Ascending aorta (tissue), 2 donors: ENCODE measurements at regions not wholly inside any gene's neighbourhood (a gene's known extent, or its start where the extent isn't known, plus 50 kb on each side); places are given as distances from the start of the nearest gene placed in this dataset.
"Not testable (repeated sequence)": the region's sequence is repeated elsewhere in the genome, so short reads cannot be mapped to it uniquely, and the experiment has no call there.

Experiments
- DNase-seq, 2 donors: peaks; one replicate each; pipeline ENCODE4 v3.0.0-alpha.2; 2019; ENCODE audit warnings: low spot score in 2 of 2
- H3K27ac ChIP-seq, 2 donors: fragments of 200-600 bp; sonication (generic); one replicate each; pipeline ENCODE4 v1.5.1; 2016 to 2017; ENCODE audit warnings: mild to moderate bottlenecking in 1 of 2
- H3K27me3 ChIP-seq: fragments of 200-600 bp; sonication (generic); one replicate; pipeline ENCODE4 v1.5.1; 2017
- H3K36me3 ChIP-seq, 2 donors: fragments of 200-600 bp; sonication (generic); one replicate each; pipeline ENCODE4 v1.5.1; 2016
- H3K4me1 ChIP-seq, 2 donors: fragments of 200-600 bp; sonication (generic); one replicate each; pipeline ENCODE4 v1.5.1; 2016 to 2017; ENCODE audit warnings: mild to moderate bottlenecking in 1 of 2
- H3K4me3 ChIP-seq, 2 donors: fragments of 200-600 bp; sonication (generic); one replicate each; pipeline ENCODE4 v1.5.1; 2016 to 2017; ENCODE audit warnings: mild to moderate bottlenecking in 1 of 2
- H3K9me3 ChIP-seq, 2 donors: fragments of 200-600 bp; sonication (generic); one replicate each; pipeline ENCODE4 v1.5.1; 2016
- intact Hi-C: fragments of 100-400 bp; cut with DNase I; formaldehyde crosslinking; loops from one replicate; pipeline ENCODE4 v1.15.1; 2023
- TF ChIP-seq, protein P1 (sequence below), 3 experiments: fragments of 200-600 bp in 2 of 3; fragments of 450-650 bp in 1 of 3; sonication (generic) in 2 of 3; IDR thresholded peaks; one replicate each; pipeline ENCODE4 v1.5.1; 2016 to 2019; ENCODE audit warnings: antibody characterized with exemption in 3 of 3, mild to moderate bottlenecking in 1 of 3, moderate library complexity in 1 of 3

DNA sequence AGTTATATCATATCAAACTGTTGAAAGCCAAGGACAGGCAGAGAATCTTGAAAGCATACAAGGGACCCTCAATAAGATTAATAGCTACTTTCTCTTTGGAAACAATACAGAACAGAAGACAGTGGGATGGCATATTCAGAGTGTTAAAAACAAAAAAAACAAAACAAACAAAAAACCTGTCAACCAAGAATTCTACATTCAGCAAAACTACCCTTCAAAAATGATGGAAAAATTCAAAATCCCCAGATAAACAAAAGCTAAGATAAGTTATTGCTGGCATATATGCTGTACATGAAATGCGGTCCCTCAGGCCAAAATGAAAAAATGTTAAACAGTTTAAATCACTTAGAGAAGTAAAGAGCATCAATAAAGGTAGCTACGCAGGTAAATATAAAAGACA is 425.1 kb downstream of the ACTL7B start:
- intact Hi-C loops = no loop called here
- Histone ChIP-seq H3K27ac (no peak overlapping the region), H3K36me3 (no peaks in the 10 kb centered on the region), H3K9me3 (peaks cover 0 to 18% of the 10 kb centered on the region in 2 donors), H3K27me3 (no peaks in the 10 kb centered on the region), H3K4me1 (no peaks in the 10 kb centered on the region), H3K4me3 (no peak overlapping the region)
- DNase-seq = no peak
- TF ChIP-seq, protein P1, sequence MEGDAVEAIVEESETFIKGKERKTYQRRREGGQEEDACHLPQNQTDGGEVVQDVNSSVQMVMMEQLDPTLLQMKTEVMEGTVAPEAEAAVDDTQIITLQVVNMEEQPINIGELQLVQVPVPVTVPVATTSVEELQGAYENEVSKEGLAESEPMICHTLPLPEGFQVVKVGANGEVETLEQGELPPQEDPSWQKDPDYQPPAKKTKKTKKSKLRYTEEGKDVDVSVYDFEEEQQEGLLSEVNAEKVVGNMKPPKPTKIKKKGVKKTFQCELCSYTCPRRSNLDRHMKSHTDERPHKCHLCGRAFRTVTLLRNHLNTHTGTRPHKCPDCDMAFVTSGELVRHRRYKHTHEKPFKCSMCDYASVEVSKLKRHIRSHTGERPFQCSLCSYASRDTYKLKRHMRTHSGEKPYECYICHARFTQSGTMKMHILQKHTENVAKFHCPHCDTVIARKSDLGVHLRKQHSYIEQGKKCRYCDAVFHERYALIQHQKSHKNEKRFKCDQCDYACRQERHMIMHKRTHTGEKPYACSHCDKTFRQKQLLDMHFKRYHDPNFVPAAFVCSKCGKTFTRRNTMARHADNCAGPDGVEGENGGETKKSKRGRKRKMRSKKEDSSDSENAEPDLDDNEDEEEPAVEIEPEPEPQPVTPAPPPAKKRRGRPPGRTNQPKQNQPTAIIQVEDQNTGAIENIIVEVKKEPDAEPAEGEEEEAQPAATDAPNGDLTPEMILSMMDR (IDR thresholded peaks at IDR 0.05) = no peak

DNA sequence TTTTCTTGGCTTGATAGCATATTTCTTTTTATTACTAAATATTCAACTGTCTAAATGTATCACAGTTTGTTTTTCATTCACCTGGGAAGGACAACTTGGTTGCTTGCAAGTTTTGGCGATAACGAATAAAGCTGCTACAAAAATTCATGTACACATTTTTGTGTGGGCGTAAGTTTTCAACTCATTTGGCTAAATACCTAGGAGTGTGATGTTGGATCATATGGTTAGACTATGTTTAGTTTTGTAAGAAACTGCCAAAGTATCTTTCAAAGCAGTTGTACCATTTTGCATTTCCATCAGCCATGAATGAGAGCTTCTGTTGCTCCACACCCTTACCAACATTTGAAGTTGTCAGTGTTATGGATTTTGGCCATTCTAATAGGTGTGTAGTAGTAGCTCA is 428.0 kb downstream of the ACTL7B start:
- DNase-seq = no peak
- Histone ChIP-seq H3K36me3 (no peaks in the 10 kb centered on the region), H3K9me3 (peaks cover 0 to 18% of the 10 kb centered on the region in 2 donors), H3K4me3 (no peak overlapping the region), H3K27me3 (no peaks in the 10 kb centered on the region), H3K27ac (no peak overlapping the region), H3K4me1 (no peaks in the 10 kb centered on the region)
- intact Hi-C loops = no loop called here
- TF ChIP-seq, protein P1 (IDR thresholded peaks at IDR 0.05) = no peak

- H3K4me1 ChIP-seq, H3K36me3 ChIP-seq, H3K4me3 ChIP-seq, H3K27me3 ChIP-seq, H3K27ac ChIP-seq, intact Hi-C loops, DNase-seq: not testable (repeated sequence)
- peaks cover 0 to 15% of the 10 kb centered on the region in 2 donors for H3K9me3 ChIP-seq
Observed at GRCh38 chr9:108426421-108426940, 429.3 kb downstream of the ACTL7B start.

DNA sequence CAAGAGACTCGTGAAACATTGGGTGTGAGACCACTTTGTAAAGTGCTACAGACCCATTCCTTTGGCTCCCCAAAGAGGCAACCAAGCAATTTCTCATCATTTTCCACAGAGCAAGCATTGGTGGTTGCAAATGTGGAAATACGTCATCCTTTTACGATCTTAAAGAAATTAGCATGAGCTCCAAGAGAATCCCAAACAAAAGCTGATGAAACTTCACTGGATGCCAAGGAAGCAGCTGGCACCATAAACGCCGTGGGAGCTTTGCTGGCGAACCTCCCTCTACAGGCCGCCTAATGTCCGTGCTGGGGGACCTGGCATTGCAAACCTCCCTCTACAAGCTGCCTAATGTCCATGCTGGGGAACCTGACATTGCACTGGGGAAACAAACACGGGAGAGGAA is 432.4 kb downstream of the ACTL7B start:
- H3K4me3 ChIP-seq = no peak overlapping the region
- no peak for DNase-seq
- H3K36me3 ChIP-seq = no peaks in the 10 kb centered on the region
- TF ChIP-seq, protein P1 (IDR thresholded peaks at IDR 0.05) = no peak
- H3K9me3 ChIP-seq = no peaks in the 10 kb centered on the region
- intact Hi-C loops = no loop called here
- no peaks in the 10 kb centered on the region for H3K27me3 ChIP-seq
- H3K4me1 ChIP-seq = no peaks in the 10 kb centered on the region
- H3K27ac ChIP-seq = no peak overlapping the region

DNA sequence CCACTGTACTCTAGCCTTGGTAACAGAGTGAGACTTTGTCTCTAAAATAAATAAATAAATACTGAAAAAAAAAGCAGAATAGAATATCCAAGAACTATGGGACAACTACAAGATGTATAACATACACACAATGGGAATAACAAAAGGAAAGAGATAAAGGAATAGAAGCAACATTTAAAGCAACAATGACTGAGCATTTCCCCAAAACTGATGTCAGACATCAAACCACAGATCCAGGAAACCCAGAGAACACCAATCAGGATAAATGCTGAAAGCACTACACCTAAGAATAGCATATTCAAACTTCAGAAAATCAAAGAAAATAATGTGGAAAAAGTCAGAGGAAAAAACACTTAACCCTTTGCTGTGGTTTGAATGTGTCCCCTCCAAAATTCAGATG is 436.4 kb downstream of the ACTL7B start:
- intact Hi-C loops = loop anchor here (10.0 kb wide), 1 partner anchor 955 kb away; no protein-coding TSS in a partner anchor
- TF ChIP-seq, protein P1 (IDR thresholded peaks at IDR 0.05) = no peak
- no peak overlapping the region for H3K4me3 ChIP-seq
- no peaks in the 10 kb centered on the region for H3K27me3 ChIP-seq
- no peak for DNase-seq
- H3K27ac ChIP-seq = no peak overlapping the region
- H3K9me3 ChIP-seq = no peaks in the 10 kb centered on the region
- no peaks in the 10 kb centered on the region for H3K4me1 ChIP-seq
- H3K36me3 ChIP-seq = no peaks in the 10 kb centered on the region

GRCh38 chr9:108417726-108418125 is 438.1 kb downstream of the ACTL7B start:
- intact Hi-C loops = loop anchor here (10.0 kb wide), 1 partner anchor 953 kb away; no protein-coding TSS in a partner anchor
- Histone ChIP-seq H3K4me3 (no peak overlapping the region), H3K27me3 (no peaks in the 10 kb centered on the region), H3K27ac (no peak overlapping the region), H3K36me3 (no peaks in the 10 kb centered on the region), H3K9me3 (no peaks in the 10 kb centered on the region), H3K4me1 (no peaks in the 10 kb centered on the region)
- TF ChIP-seq, protein P1 (IDR thresholded peaks at IDR 0.05) = no peak
- DNase-seq = no peak
